ENCODE measurements at regions not wholly inside any gene's neighbourhood (a gene's known extent, or its start where the extent isn't known, plus 50 kb on each side); places are given as distances from the start of the nearest gene placed in this dataset.

GRCh38 chr10:131015271-131015670, 296.2 kb downstream of the TCERG1L start:
- TF ChIP-seq SP1 (IDR thresholded peaks at IDR 0.05), result no peak
- no peak for TF ChIP-seq FOXA1 (IDR thresholded peaks at IDR 0.05)
- TF ChIP-seq BHLHE40 (IDR thresholded peaks at IDR 0.05; ENCODE audit: borderline replicate concordance), result no peak

All from HEK293T (cell line).